ENCODE measurements at regions not wholly inside any gene's neighbourhood (a gene's known extent, or its start where the extent isn't known, plus 50 kb on each side); places are given as distances from the start of the nearest gene placed in this dataset.

DNA sequence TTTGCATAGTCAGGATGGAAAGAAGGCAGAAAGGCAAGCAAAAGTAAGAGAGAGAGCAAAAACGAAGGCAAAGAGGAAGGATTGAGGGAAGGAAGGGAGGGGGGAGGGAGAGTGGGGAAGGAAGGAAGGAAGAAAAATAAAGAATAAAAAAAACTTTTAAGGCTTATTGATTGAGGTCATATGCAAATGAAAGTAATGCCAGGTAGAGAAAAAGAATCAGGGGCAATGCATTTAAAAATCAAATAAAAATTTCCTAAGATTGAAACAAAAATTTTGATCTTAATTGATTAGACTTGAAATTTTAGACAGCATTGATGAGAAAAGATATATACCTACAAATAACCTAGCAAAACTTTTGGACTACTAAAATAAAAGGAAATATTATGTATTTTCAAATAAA, 153.9 kb upstream of the KIF2B start:
- no peak overlapping the region for H2AFZ ChIP-seq (ENCODE audit: insufficient read depth, low read depth, low read length, poor library complexity, severe bottlenecking)
- H3K4me1 Mint-ChIP-seq = no peaks in the 10 kb centered on the region
- H3K9me3 ChIP-seq (replicated peaks in 1 of 2; ENCODE audit: control insufficient read depth in 1 of 2, insufficient read depth in 1 of 2, low read length in 2 of 2) = peaks cover 6 to 10% of the 10 kb centered on the region in 2 donors
- no peak overlapping the region for H3K27ac Mint-ChIP-seq
- no peak overlapping the region for H3K4me2 ChIP-seq (replicated peaks; ENCODE audit: extremely low read depth, low read length, poor library complexity, severe bottlenecking)
- no peaks in the 10 kb centered on the region for H3K27me3 ChIP-seq (ENCODE audit: control insufficient read depth in 2 of 2, insufficient read depth in 2 of 2, low read length in 2 of 2)
- H3K79me2 ChIP-seq (ENCODE audit: insufficient read depth, low read length) = no peaks in the 10 kb centered on the region
- H3K9me3 Mint-ChIP-seq = peaks cover 4 to 12% (median 7%) of the 10 kb centered on the region in 7 donors
- no peaks in the 10 kb centered on the region for H3K4me1 ChIP-seq (ENCODE audit: control insufficient read depth in 1 of 2, insufficient read depth in 2 of 2, low read length in 2 of 2)
- no peak overlapping the region for H3K9ac ChIP-seq (ENCODE audit: insufficient read depth, low read length, poor library complexity, severe bottlenecking)
- H3K4me3 ChIP-seq (replicated peaks in 1 of 3; ENCODE audit: low read depth in 2 of 3, low read length in 3 of 3) = no peak overlapping the region
- no peak overlapping the region for H3K27ac ChIP-seq (ENCODE audit: low read depth in 1 of 2, low read length in 2 of 2)
- TF ChIP-seq, protein P1, sequence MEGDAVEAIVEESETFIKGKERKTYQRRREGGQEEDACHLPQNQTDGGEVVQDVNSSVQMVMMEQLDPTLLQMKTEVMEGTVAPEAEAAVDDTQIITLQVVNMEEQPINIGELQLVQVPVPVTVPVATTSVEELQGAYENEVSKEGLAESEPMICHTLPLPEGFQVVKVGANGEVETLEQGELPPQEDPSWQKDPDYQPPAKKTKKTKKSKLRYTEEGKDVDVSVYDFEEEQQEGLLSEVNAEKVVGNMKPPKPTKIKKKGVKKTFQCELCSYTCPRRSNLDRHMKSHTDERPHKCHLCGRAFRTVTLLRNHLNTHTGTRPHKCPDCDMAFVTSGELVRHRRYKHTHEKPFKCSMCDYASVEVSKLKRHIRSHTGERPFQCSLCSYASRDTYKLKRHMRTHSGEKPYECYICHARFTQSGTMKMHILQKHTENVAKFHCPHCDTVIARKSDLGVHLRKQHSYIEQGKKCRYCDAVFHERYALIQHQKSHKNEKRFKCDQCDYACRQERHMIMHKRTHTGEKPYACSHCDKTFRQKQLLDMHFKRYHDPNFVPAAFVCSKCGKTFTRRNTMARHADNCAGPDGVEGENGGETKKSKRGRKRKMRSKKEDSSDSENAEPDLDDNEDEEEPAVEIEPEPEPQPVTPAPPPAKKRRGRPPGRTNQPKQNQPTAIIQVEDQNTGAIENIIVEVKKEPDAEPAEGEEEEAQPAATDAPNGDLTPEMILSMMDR (IDR thresholded peaks at IDR 0.05) = no peak
- no peaks in the 10 kb centered on the region for H4K20me1 ChIP-seq (ENCODE audit: insufficient read depth, low read length)
- DNase-seq = no peak
- no peaks in the 10 kb centered on the region for H3K36me3 Mint-ChIP-seq
- intact Hi-C loops (cut with micrococcal nuclease) = no loop called here
- H3K27me3 Mint-ChIP-seq (ENCODE audit: low read depth in 3 of 3) = no peaks in the 10 kb centered on the region
- 67% methylated on average over 1 of the region's 1 CpG for WGBS (ENCODE audit: insufficient coverage)
- no peak overlapping the region for H3K4me3 Mint-ChIP-seq
- no peaks in the 10 kb centered on the region for H3K36me3 ChIP-seq (replicated peaks in 1 of 2; ENCODE audit: control insufficient read depth in 1 of 2, insufficient read depth in 2 of 2, low read length in 2 of 2)

DNA sequence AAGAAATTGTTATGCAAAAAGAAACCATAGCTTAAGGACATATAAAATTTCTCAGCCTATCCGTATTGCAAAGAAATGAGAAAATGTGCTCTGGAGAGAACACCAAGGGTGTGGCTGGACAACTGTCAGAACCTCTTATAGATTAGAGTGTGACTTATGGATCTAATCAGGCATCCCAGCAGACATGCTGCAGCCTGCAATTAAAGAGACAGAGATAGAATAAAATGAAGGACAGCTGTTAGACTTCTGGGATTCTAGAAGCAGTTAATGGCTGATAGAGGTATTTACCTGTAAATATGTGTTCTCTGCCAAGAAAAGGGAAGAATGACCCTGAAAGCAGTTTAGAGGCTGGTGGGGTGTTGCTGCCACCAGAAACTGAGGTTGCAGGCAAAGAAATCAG, 160.1 kb upstream of the KIF2B start:
- no CpG with 5 or more reads among the region's 1 CpG for WGBS (ENCODE audit: insufficient coverage)
- TF ChIP-seq, protein P1 (IDR thresholded peaks at IDR 0.05) = no peak
- Mint-ChIP-seq H3K4me1 (no peaks in the 10 kb centered on the region), H3K27me3 (ENCODE audit: low read depth in 3 of 3) (peaks cover 0 to 1% (median 0%) of the 10 kb centered on the region in 3 donors), H3K4me3 (no peak overlapping the region), H3K9me3 (peaks cover 2 to 10% (median 4%) of the 10 kb centered on the region in 7 donors), H3K36me3 (no peaks in the 10 kb centered on the region), H3K27ac (no peak overlapping the region)
- H3K79me2 ChIP-seq (ENCODE audit: insufficient read depth, low read length) = no peaks in the 10 kb centered on the region
- no peaks in the 10 kb centered on the region for H3K4me1 ChIP-seq (ENCODE audit: control insufficient read depth in 1 of 2, insufficient read depth in 2 of 2, low read length in 2 of 2)
- H2AFZ ChIP-seq (ENCODE audit: insufficient read depth, low read depth, low read length, poor library complexity, severe bottlenecking) = no peak overlapping the region
- no peaks in the 10 kb centered on the region for H4K20me1 ChIP-seq (ENCODE audit: insufficient read depth, low read length)
- no peak overlapping the region for H3K4me3 ChIP-seq (replicated peaks in 1 of 3; ENCODE audit: low read depth in 2 of 3, low read length in 3 of 3)
- no peak overlapping the region for H3K4me2 ChIP-seq (replicated peaks; ENCODE audit: extremely low read depth, low read length, poor library complexity, severe bottlenecking)
- H3K27me3 ChIP-seq (ENCODE audit: control insufficient read depth in 2 of 2, insufficient read depth in 2 of 2, low read length in 2 of 2) = no peaks in the 10 kb centered on the region
- no peak for DNase-seq
- no peak overlapping the region for H3K27ac ChIP-seq (ENCODE audit: low read depth in 1 of 2, low read length in 2 of 2)
- no peak overlapping the region for H3K9ac ChIP-seq (ENCODE audit: insufficient read depth, low read length, poor library complexity, severe bottlenecking)
- intact Hi-C loops (cut with micrococcal nuclease) = no loop called here
- H3K9me3 ChIP-seq (replicated peaks in 1 of 2; ENCODE audit: control insufficient read depth in 1 of 2, insufficient read depth in 1 of 2, low read length in 2 of 2) = peaks cover 1 to 9% of the 10 kb centered on the region in 2 donors
- no peaks in the 10 kb centered on the region for H3K36me3 ChIP-seq (replicated peaks in 1 of 2; ENCODE audit: control insufficient read depth in 1 of 2, insufficient read depth in 2 of 2, low read length in 2 of 2)
